GM21360 (cell line): ENCODE measurements at regions not wholly inside any gene's neighbourhood (a gene's known extent, or its start where the extent isn't known, plus 50 kb on each side); places are given as distances from the start of the nearest gene placed in this dataset.
A peak's percentile ranks its signal among the peaks of the same experiment; 100 is the strongest.

Source experiments
- ATAC-seq: cut with Tn5 transposase; IDR thresholded peaks from one replicate; pipeline ENCODE4 v1.9.1; 2021; ENCODE audit warnings: mild to moderate bottlenecking, moderate library complexity; ENCODE audit not compliant: unreplicated experiment

DNA sequence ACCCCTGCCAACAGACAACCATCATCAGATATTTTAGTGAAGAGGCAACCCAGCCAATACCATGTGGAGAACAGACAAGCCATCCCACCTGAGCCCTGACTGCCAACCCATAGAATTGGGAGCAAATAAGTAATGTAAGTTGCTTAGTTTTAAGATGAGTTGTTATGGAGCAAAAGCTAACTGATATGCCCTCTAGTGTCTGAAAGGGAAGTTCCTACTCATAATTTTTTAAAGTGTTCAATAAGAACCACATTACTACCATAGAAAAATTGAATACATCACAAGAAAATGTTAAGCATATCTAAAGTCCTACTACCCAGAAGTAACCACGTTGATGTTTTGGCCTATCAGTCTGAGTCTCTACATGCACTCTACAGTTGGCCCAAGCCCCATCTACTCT, 50.8 kb upstream of the SLC36A4 start:
- no peak for ATAC-seq

DNA sequence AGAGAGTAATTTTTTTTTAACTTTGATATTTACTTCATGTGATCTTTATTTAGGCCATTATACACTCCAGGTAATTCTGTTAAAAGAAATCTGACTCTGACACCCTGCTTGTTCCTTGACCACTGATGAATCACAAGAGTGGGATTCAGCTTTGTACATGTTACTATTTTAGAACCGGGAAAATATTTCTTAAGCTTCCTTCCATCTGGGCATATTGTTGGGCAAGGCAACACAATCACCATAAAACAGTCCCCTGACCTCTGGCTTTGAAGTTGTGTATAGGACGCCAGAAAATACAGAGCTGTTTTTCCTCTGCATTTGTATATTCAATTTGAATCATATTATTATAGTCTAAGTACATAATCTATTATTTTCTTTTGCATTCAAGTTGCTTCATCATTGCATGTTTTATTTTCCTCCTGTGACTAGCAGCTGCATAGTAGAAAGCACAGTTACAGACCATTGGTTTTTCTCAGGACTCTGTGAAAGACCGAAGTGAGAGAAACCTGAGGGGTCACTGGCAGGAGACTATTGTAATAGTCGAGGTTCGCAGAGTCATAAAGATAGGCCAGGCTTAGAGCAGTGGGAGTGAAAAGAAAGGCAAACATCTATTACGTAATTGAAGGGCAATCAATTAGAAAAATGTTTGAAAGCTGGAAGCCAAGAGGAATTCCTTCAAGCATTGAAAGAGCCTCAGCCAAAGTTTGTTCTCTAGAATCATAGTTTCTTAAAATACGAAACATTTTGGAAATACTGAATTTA, 51.8 kb upstream of the SLC36A4 start:
- no peak for ATAC-seq

- ATAC-seq, result no peak
Observed at GRCh38 chr11:93250326-93250725, 52.5 kb upstream of the SLC36A4 start.

GRCh38 chr11:93251922-93252321, 54.1 kb upstream of the SLC36A4 start:
- ATAC-seq, result no peak

- ATAC-seq, result no peak
Observed at GRCh38 chr11:93253111-93253510, 55.3 kb upstream of the SLC36A4 start.

GRCh38 chr11:93256623-93257022, 58.8 kb upstream of the SLC36A4 start:
- no peak for ATAC-seq

GRCh38 chr11:93267383-93267782, 63.2 kb upstream of the DEUP1 start:
- ATAC-seq, result no peak

GRCh38 chr11:93268287-93269040, 62.1 kb upstream of the DEUP1 start:
- ATAC-seq, result no peak

DNA sequence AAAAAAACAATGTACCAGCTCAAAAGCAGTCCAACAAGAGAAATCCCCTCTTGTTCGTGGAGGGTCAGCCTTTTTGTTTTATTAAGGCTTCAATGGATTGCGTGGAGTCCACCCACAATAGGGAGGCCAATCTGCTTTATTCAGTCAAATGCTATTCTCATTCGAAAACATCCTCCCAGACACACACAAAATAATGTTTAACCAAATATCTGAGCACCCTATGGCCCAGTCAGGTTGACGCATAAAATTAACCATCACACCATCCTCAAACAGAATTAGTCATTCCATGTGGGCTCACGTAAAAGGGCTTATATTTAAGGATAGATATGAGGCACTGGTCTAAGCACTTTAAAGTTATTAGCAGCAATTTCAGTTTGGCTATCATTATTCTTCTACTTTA, 58.9 kb upstream of the DEUP1 start:
- no peak for ATAC-seq

- no peak for ATAC-seq
Observed at GRCh38 chr11:93274851-93275250, 55.7 kb upstream of the DEUP1 start.

- ATAC-seq, result no peak
Observed at GRCh38 chr11:93278976-93279375, 51.6 kb upstream of the DEUP1 start.

- peak; percentile 90 for ATAC-seq
Observed at GRCh38 chr11:93279851-93280347, 50.6 kb upstream of the DEUP1 start.
